Activated CD8-positive, alpha-beta memory T cell treated with anti-CD3 and anti-CD28 coated beads for 24 hours (primary cell): ENCODE measurements at regions not wholly inside any gene's neighbourhood (a gene's known extent, or its start where the extent isn't known, plus 50 kb on each side); places are given as distances from the start of the nearest gene placed in this dataset.

ENCODE experiments used
- DNase-seq: peaks from one replicate; pipeline ENCODE4 v3.0.0-alpha.2; 2020

GRCh38 chr3:44099566-44100297 lies 142.0 kb upstream of the TOPAZ1 start:
- no peak for DNase-seq

- DNase-seq: no peak
Observed at GRCh38 chr3:44100298-44100695, 141.4 kb upstream of the TOPAZ1 start.

DNA sequence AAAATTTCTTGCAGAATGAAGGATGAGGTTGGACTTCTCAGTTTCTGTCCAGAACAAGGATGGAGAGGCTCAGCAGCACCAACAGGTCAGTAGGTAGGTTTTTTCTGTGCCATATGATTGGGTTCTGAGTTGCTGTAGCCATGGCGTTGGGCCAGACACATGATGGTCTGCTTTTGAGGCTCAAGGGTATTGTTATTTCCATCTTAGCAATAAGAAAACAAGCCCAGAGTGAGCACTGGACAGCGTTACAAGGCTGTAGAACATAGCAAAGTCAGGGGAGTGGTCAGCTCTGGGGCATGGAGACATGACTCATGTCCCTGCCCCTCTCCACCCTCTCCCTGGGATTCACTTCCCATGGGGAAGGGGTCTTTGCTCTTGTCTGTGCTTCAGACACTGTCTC lies 137.6 kb upstream of the TOPAZ1 start:
- DNase-seq: no peak

- DNase-seq: peak; percentile 65
Observed at GRCh38 chr3:44104668-44105321, 136.9 kb upstream of the TOPAZ1 start.

DNA sequence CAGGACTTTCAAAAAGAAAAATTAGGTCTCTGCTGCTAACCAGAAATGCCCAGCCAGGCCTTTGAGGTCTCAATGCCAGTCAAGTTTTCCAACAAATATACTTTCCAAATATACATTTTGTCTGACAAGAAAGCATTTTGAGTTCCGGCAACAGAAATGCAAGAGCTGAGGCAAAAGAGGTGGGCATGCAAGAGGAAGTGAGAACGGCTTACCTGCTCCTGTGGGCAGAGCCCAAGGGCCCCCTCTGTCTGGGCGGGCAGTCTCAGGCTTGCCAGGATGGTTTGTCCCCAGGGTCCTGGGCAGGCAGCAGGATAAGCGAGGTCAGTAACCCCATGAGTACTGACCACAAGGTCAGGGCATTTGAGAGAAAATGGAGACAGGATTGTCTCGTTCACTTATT lies 136.1 kb upstream of the TOPAZ1 start:
- DNase-seq: no peak

GRCh38 chr3:44106756-44107155 lies 134.9 kb upstream of the TOPAZ1 start:
- no peak for DNase-seq

- DNase-seq: no peak
Observed at GRCh38 chr3:44108481-44108880, 133.2 kb upstream of the TOPAZ1 start.

- DNase-seq: no peak
Observed at GRCh38 chr3:44109771-44110361, 131.8 kb upstream of the TOPAZ1 start.

GRCh38 chr3:44110648-44111047 lies 131.0 kb upstream of the TOPAZ1 start:
- no peak for DNase-seq

GRCh38 chr3:44111482-44111881 lies 130.2 kb upstream of the TOPAZ1 start:
- DNase-seq: no peak

DNA sequence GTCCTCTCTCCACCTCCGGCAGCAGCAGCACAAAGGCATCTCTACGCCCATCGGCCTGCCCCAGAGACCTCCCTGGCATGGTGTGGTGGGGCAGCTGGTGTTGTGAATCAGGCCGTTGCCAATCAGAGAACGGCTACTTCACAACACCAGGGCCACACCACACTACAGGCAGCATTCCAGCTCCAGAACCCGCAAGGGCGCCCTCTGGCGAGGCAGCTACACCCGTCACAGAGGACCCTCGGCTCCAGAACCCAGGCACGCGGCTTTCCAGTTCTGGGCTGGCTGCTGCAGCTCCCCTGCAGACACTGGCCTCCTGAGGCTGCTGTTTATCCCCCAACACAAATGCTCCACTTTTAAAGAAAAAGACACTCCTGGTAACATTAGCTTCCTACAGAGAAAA lies 127.5 kb upstream of the TOPAZ1 start:
- DNase-seq: peak; percentile 75

- DNase-seq: no peak
Observed at GRCh38 chr3:44117239-44117638, 124.4 kb upstream of the TOPAZ1 start.

GRCh38 chr3:44117736-44118135 lies 124.0 kb upstream of the TOPAZ1 start:
- DNase-seq: no peak

GRCh38 chr3:44120721-44121582 lies 120.7 kb upstream of the TOPAZ1 start:
- DNase-seq: no peak

DNA sequence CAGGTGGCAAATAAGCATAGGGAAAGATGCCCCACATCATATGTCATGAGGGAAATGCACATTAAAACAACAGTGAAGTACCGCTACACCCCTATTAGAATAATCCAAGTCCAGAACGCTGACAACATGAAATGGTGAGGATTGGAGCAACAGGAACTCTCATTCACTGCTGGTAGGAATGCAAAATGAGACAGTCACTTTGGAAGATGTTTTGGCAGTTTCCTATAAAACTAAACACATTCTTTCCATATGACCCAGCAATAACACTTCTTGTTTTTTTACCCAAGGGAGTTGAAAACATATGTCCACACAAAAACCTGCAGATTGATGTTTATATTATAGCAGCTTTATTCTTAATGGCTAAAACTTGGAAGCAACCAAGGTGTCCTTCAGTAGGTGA lies 116.4 kb upstream of the TOPAZ1 start:
- no peak for DNase-seq

DNA sequence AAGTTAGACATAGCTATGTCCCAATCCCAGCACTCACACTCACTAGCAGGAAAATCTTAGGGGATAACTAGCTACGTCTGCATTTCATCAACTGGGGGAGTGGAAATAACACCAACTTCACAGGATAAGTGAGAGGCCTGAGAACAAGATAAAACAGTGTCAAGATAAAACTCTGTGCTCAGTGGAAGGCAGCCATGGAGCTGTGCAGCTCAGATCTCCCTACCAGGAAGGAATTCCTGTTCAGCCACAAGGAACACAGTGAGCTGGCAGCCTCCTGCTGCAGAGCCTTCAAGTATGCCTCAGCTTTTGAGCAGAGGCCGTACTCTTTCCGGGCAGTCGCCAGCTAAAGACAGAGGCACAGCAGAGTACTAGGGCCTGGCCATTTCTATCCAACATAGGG lies 115.8 kb upstream of the TOPAZ1 start:
- no peak for DNase-seq

GRCh38 chr3:44128057-44128775 lies 113.5 kb upstream of the TOPAZ1 start:
- no peak for DNase-seq

GRCh38 chr3:44130249-44130648 lies 111.4 kb upstream of the TOPAZ1 start:
- DNase-seq: no peak

GRCh38 chr3:44132061-44132460 lies 109.6 kb upstream of the TOPAZ1 start:
- no peak for DNase-seq

- no peak for DNase-seq
Observed at GRCh38 chr3:44132593-44132992, 109.1 kb upstream of the TOPAZ1 start.

DNA sequence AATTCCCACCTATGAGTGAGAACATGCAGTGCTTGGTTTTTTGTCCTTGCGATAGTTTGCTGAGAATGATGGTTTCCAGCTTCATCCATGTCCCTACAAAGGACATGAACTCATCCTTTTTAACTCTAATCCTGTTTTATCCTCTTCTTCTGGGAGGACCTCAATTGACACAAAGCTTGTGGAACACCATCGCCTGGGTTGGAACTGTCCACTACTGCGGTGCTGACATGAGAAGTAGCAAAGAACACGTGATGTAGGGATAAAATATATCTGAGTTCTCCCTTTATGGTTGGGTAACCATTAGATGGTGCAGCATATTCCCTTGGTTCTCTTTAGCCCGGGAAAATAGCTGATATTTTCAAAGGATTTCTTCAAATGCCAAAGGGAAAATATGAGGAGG lies 105.3 kb upstream of the TOPAZ1 start:
- DNase-seq: no peak

GRCh38 chr3:44146073-44146472 lies 95.6 kb upstream of the TOPAZ1 start:
- no peak for DNase-seq
